Osteocyte (in vitro differentiated cells): ENCODE measurements at regions not wholly inside any gene's neighbourhood (a gene's known extent, or its start where the extent isn't known, plus 50 kb on each side); places are given as distances from the start of the nearest gene placed in this dataset.
"Not testable (repeated sequence)": the region's sequence is repeated elsewhere in the genome, so short reads cannot be mapped to it uniquely, and the experiment has no call there.

Source experiments
- DNase-seq: peaks from one replicate; pipeline ENCODE4 v3.0.0; 2021; ENCODE audit warnings: mixed read lengths; ENCODE audit not compliant: unreplicated experiment; ENCODE audit errors: extremely low spot score
- H3K27ac Mint-ChIP-seq: one replicate; pipeline ENCODE4 v1.8.0; 2021; ENCODE audit warnings: mild to moderate bottlenecking, mixed read lengths; ENCODE audit not compliant: unreplicated experiment
- H3K27me3 Mint-ChIP-seq: one replicate; pipeline ENCODE4 v1.8.0; 2021; ENCODE audit warnings: mixed read lengths; ENCODE audit not compliant: unreplicated experiment
- H3K36me3 Mint-ChIP-seq: one replicate; pipeline ENCODE4 v1.8.0; 2021; ENCODE audit warnings: mixed read lengths; ENCODE audit not compliant: unreplicated experiment
- H3K4me1 Mint-ChIP-seq: one replicate; pipeline ENCODE4 v1.8.0; 2021; ENCODE audit warnings: mixed read lengths; ENCODE audit not compliant: unreplicated experiment
- H3K4me3 Mint-ChIP-seq: one replicate; pipeline ENCODE4 v1.8.0; 2021; ENCODE audit warnings: mild to moderate bottlenecking, moderate library complexity, mixed read lengths; ENCODE audit not compliant: unreplicated experiment
- H3K9me3 Mint-ChIP-seq: one replicate; pipeline ENCODE4 v1.8.0; 2021; ENCODE audit warnings: mixed read lengths; ENCODE audit not compliant: unreplicated experiment
- CTCF ChIP-seq: fragments of 200-600 bp; sonication (generic); IDR thresholded peaks from 2 replicates; pipeline ENCODE4 v1.5.0; 2021; ENCODE audit warnings: antibody characterized with exemption, mild to moderate bottlenecking, moderate library complexity

- Mint-ChIP-seq H3K27me3 (peaks cover 3% of the 10 kb centered on the region), H3K36me3 (no peaks in the 10 kb centered on the region), H3K9me3 (no peaks in the 10 kb centered on the region), H3K4me1 (no peaks in the 10 kb centered on the region), H3K4me3 (no peak overlapping the region), H3K27ac (no peak overlapping the region)
- TF ChIP-seq CTCF = no peak
- peak; percentile 79 for DNase-seq
These were observed 130.8 kb downstream of the CPZ start for GRCh38 chr4:8723222-8723980.

DNA sequence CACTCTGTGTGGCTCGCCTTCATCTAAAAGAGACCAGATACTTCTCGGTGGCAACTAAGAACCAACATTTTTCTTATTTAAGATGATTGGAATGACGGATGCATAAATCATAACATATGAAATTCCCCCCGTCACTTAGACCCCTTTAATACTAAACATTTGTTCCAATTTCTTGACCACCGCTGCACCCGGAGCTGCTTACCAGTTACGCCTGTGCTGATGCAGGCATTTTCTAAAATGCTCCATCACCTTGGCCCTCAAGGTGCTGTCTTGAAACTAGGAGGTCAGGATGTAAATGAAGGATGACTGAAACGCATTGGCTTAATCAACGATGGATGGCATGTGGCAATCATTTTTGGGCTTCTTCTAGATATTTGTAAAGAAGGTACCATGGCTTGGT is 130.0 kb downstream of the CPZ start:
- no peak for DNase-seq
- TF ChIP-seq CTCF = no peak
- Mint-ChIP-seq H3K27me3 (peaks cover 5% of the 10 kb centered on the region), H3K27ac (no peak overlapping the region), H3K4me1 (no peaks in the 10 kb centered on the region), H3K9me3 (no peaks in the 10 kb centered on the region), H3K36me3 (no peaks in the 10 kb centered on the region), H3K4me3 (no peak overlapping the region)

DNA sequence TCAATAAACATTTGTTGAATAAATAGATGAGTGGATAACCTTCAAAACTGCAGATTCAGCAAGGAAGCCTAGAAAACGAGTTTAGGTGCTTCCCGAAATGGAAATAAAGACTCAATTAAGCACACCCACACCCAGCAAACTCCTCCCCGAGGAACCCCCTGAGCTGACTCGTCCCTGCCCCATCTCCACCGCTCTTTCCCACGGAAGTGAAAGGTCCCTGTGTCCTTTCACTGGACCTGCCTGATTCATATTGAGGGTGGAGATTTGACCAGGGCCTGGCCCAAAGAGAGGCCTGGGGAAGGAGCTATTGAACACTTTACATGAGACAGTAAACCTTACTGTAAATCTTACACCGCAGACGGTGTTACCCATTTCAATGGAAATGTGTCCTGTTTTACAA is 129.1 kb downstream of the CPZ start:
- Mint-ChIP-seq H3K36me3 (no peaks in the 10 kb centered on the region), H3K9me3 (no peaks in the 10 kb centered on the region), H3K4me3 (no peak overlapping the region), H3K4me1 (no peaks in the 10 kb centered on the region), H3K27ac (no peak overlapping the region), H3K27me3 (peaks cover 10% of the 10 kb centered on the region)
- DNase-seq = no peak
- TF ChIP-seq CTCF = no peak

- TF ChIP-seq CTCF = no peak
- DNase-seq = no peak
- Mint-ChIP-seq H3K27ac (no peak overlapping the region), H3K36me3 (no peaks in the 10 kb centered on the region), H3K4me1 (no peaks in the 10 kb centered on the region), H3K9me3 (peaks cover 4% of the 10 kb centered on the region), H3K27me3 (peaks cover 10% of the 10 kb centered on the region), H3K4me3 (no peak overlapping the region)
These were observed 126.9 kb downstream of the CPZ start for GRCh38 chr4:8719421-8719820.

DNA sequence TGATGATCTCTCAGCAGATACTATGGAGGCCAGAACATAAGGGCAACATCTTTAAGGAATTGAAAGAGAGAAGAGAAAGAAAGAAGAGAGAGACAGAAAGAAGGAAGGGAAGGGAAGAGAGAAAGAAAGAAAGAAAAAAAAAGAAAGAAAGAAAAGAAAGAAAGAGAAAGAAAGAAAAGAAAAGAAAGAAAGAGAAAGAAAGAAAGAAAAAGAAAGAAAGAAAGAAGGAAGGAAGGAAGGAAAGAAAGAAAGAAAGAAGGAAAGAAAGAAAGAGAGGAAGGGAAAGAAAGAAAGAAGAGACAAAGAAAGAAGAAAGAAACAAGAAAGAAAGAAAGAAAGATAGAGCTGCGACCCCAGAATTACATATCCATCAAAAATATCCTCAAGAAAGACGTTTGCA is 124.9 kb downstream of the CPZ start:
- peaks cover 17% of the 10 kb centered on the region for H3K9me3 Mint-ChIP-seq
- not testable (repeated sequence) for DNase-seq, H3K4me3 Mint-ChIP-seq, H3K4me1 Mint-ChIP-seq, H3K36me3 Mint-ChIP-seq, H3K27ac Mint-ChIP-seq, H3K27me3 Mint-ChIP-seq

DNA sequence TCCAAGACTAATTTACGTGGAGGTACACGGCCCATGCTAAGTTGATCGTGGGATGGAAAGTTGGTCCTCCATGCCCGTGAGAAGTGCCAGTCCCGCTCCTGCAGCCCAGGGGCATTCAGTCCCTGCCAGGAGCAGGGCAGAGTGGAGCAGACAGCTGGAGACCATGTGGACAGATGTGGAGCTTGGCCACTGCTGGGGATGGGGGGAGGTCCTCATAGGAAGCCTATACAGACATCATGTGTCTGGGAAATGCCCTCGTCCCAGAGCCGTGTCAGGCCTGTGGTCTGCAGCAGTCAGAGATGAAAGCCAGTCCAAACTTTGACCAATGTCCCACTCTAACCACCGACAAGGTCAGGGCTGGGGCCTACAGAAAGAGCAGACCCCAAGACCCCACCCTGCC is 118.4 kb downstream of the CPZ start:
- H3K27ac Mint-ChIP-seq = no peak overlapping the region
- peaks cover 2% of the 10 kb centered on the region for H3K4me1 Mint-ChIP-seq
- H3K36me3 Mint-ChIP-seq = no peaks in the 10 kb centered on the region
- H3K27me3 Mint-ChIP-seq = peaks cover 12% of the 10 kb centered on the region
- H3K4me3 Mint-ChIP-seq = no peak overlapping the region
- peak; percentile 69 for DNase-seq
- H3K9me3 Mint-ChIP-seq = peaks cover 20% of the 10 kb centered on the region
- no peak for TF ChIP-seq CTCF
